DND-41 (cell line): ENCODE measurements at regions not wholly inside any gene's neighbourhood (a gene's known extent, or its start where the extent isn't known, plus 50 kb on each side); places are given as distances from the start of the nearest gene placed in this dataset.

ENCODE experiments used
- ATAC-seq: fragments of 200-7000 bp; cut with Tn5 transposase; 3 replicates; pipeline ENCODE4 v1.9.1; 2021; ENCODE audit warnings: low read depth; ENCODE audit not compliant: insufficient read depth
- DNase-seq: peaks from one replicate; pipeline ENCODE4 v3.0.0-alpha.2; 2020
- H2AFZ ChIP-seq: 2 replicates; pipeline ENCODE4 v1.6.0; 2012; ENCODE audit warnings: low read depth, low read length
- H3K27ac ChIP-seq: 2 replicates; pipeline ENCODE4 v1.5.1; 2012; ENCODE audit warnings: low read length, inconsistent platforms
- H3K27me3 ChIP-seq: fragments of 200-600 bp; sonication (generic); 2 replicates; pipeline ENCODE4 v1.6.0; 2012; ENCODE audit warnings: low read length, mild to moderate bottlenecking, inconsistent platforms; ENCODE audit not compliant: insufficient read depth, poor library complexity
- H3K36me3 ChIP-seq: 2 replicates; pipeline ENCODE4 v1.5.1; 2012; ENCODE audit warnings: low read length, inconsistent platforms; ENCODE audit not compliant: insufficient read depth
- H3K4me1 ChIP-seq: 2 replicates; pipeline ENCODE4 v1.5.1; 2012; ENCODE audit warnings: mild to moderate bottlenecking, low read length; ENCODE audit not compliant: insufficient read depth
- H3K4me2 ChIP-seq: 2 replicates; pipeline ENCODE4 v1.6.0; 2012; ENCODE audit warnings: mild to moderate bottlenecking, moderate library complexity, low read length, inconsistent platforms; ENCODE audit not compliant: insufficient read depth
- H3K4me3 ChIP-seq, 2 experiments: fragments of 200-600 bp in 1 of 2; shearing (Covaris generic) in 1 of 2; 2 replicates each; pipeline ENCODE4 v1.5.1; 2012 to 2016; ENCODE audit warnings: inconsistent platforms in 2 of 2, low read length in 2 of 2, mild to moderate bottlenecking in 2 of 2, low read depth in 1 of 2, moderate library complexity in 1 of 2
- H3K79me2 ChIP-seq: 2 replicates; pipeline ENCODE4 v1.6.0; 2012; ENCODE audit warnings: low read length, inconsistent platforms; ENCODE audit not compliant: insufficient read depth
- H3K9ac ChIP-seq: 2 replicates; pipeline ENCODE4 v1.6.0; 2012; ENCODE audit warnings: low read depth, mild to moderate bottlenecking, inconsistent platforms, low read length, moderate library complexity
- H3K9me3 ChIP-seq: 2 replicates; pipeline ENCODE4 v1.5.1; 2012; ENCODE audit warnings: low read length, moderate library complexity, mild to moderate bottlenecking, inconsistent platforms; ENCODE audit not compliant: insufficient read depth, severe bottlenecking
- H4K20me1 ChIP-seq: 2 replicates; pipeline ENCODE4 v1.6.0; 2012; ENCODE audit warnings: low read length; ENCODE audit not compliant: insufficient read depth
- CTCF ChIP-seq: IDR thresholded peaks from 2 replicates; pipeline ENCODE4 v1.5.1; 2012; ENCODE audit warnings: borderline replicate concordance, low read length, moderate library complexity, mild to moderate bottlenecking; ENCODE audit not compliant: poor library complexity, severe bottlenecking; ENCODE audit errors: extremely low read depth
- EZH2 ChIP-seq: IDR thresholded peaks from 3 replicates; pipeline ENCODE4 v1.6.1; 2012; ENCODE audit warnings: borderline replicate concordance, low read depth, mild to moderate bottlenecking, moderate library complexity, low read length, inconsistent platforms; ENCODE audit not compliant: severe bottlenecking

GRCh38 chr5:118545470-118545869, 442.9 kb downstream of the DTWD2 start:
- H4K20me1 ChIP-seq: no peaks in the 10 kb centered on the region
- no peak for TF ChIP-seq EZH2
- no peak for TF ChIP-seq CTCF
- H3K27ac ChIP-seq: no peak overlapping the region
- ATAC-seq (no peak), DNase-seq (no peak)
- H3K9ac ChIP-seq: no peak overlapping the region
- H2AFZ ChIP-seq: no peak overlapping the region
- no peaks in the 10 kb centered on the region for H3K4me1 ChIP-seq
- no peaks in the 10 kb centered on the region for H3K36me3 ChIP-seq
- H3K4me3 ChIP-seq: no peak overlapping the region
- H3K27me3 ChIP-seq: no peaks in the 10 kb centered on the region
- no peak overlapping the region for H3K4me2 ChIP-seq
- peaks cover 11% of the 10 kb centered on the region for H3K9me3 ChIP-seq
- H3K79me2 ChIP-seq: no peaks in the 10 kb centered on the region

GRCh38 chr5:118544887-118545449, 443.4 kb downstream of the DTWD2 start:
- Histone ChIP-seq H2AFZ (no peak overlapping the region), H4K20me1 (no peaks in the 10 kb centered on the region), H3K27me3 (no peaks in the 10 kb centered on the region), H3K9ac (no peak overlapping the region), H3K36me3 (no peaks in the 10 kb centered on the region), H3K27ac (no peak overlapping the region), H3K4me1 (no peaks in the 10 kb centered on the region), H3K79me2 (no peaks in the 10 kb centered on the region), H3K4me2 (no peak overlapping the region), H3K9me3 (peaks cover 14% of the 10 kb centered on the region), H3K4me3 (no peak overlapping the region)
- TF ChIP-seq CTCF (no peak), EZH2 (no peak)
- ATAC-seq (no peak), DNase-seq (no peak)

- no peaks in the 10 kb centered on the region for H3K27me3 ChIP-seq
- no peaks in the 10 kb centered on the region for H3K79me2 ChIP-seq
- no peak for TF ChIP-seq CTCF
- no peak for TF ChIP-seq EZH2
- H3K27ac ChIP-seq: no peak overlapping the region
- H3K4me1 ChIP-seq: no peaks in the 10 kb centered on the region
- H2AFZ ChIP-seq: no peak overlapping the region
- no peak overlapping the region for H3K4me3 ChIP-seq
- H3K36me3 ChIP-seq: no peaks in the 10 kb centered on the region
- no peaks in the 10 kb centered on the region for H4K20me1 ChIP-seq
- no peak overlapping the region for H3K4me2 ChIP-seq
- H3K9me3 ChIP-seq: no peaks in the 10 kb centered on the region
- no peak overlapping the region for H3K9ac ChIP-seq
- no peak for DNase-seq
- ATAC-seq: no peak
Observed at GRCh38 chr5:118533923-118534322, 454.4 kb downstream of the DTWD2 start.

- Histone ChIP-seq H3K27ac (no peak overlapping the region), H3K9me3 (no peaks in the 10 kb centered on the region), H3K27me3 (no peaks in the 10 kb centered on the region), H2AFZ (no peak overlapping the region), H3K36me3 (no peaks in the 10 kb centered on the region), H3K9ac (no peak overlapping the region), H3K4me3 (no peak overlapping the region), H4K20me1 (no peaks in the 10 kb centered on the region), H3K79me2 (no peaks in the 10 kb centered on the region), H3K4me1 (no peaks in the 10 kb centered on the region), H3K4me2 (no peak overlapping the region)
- ATAC-seq: no peak
- no peak for DNase-seq
- no peak for TF ChIP-seq CTCF
- TF ChIP-seq EZH2: no peak
Observed at GRCh38 chr5:118533156-118533555, 455.2 kb downstream of the DTWD2 start.
